ENCODE measurements at regions not wholly inside any gene's neighbourhood (a gene's known extent, or its start where the extent isn't known, plus 50 kb on each side); places are given as distances from the start of the nearest gene placed in this dataset.

GRCh38 chr2:129912871-129913694, 66.4 kb upstream of the RAB6C start:
- intact Hi-C loops (cut with DNase I): no loop called here
- no peak overlapping the region for H3K27ac ChIP-seq
- DNase-seq: no peak
- H3K36me3 ChIP-seq: no peaks in the 10 kb centered on the region
- no peak overlapping the region for H3K4me3 ChIP-seq
- WGBS (ENCODE audit: insufficient coverage, low coverage, low lambda C conversion rate, missing lambda C conversion rate): 26% methylated on average over 5 of the region's 17 CpGs
- no peaks in the 10 kb centered on the region for H3K27me3 ChIP-seq
- no peaks in the 10 kb centered on the region for H3K9me3 ChIP-seq
- H3K4me1 ChIP-seq: no peaks in the 10 kb centered on the region
- TF ChIP-seq POLR2A (IDR thresholded peaks at IDR 0.05) (no peak), CTCF (IDR thresholded peaks at IDR 0.05) (no peak)
- no peak for ATAC-seq

GRCh38 chr2:129913695-129914495, 65.6 kb upstream of the RAB6C start:
- Histone ChIP-seq H3K4me1 (no peaks in the 10 kb centered on the region), H3K27me3 (no peaks in the 10 kb centered on the region), H3K36me3 (no peaks in the 10 kb centered on the region), H3K9me3 (no peaks in the 10 kb centered on the region), H3K27ac (no peak overlapping the region), H3K4me3 (no peak overlapping the region)
- intact Hi-C loops (cut with DNase I): no loop called here
- no peak for DNase-seq
- WGBS (ENCODE audit: insufficient coverage, low coverage, low lambda C conversion rate, missing lambda C conversion rate): 89% methylated on average over 6 of the region's 11 CpGs
- TF ChIP-seq POLR2A (IDR thresholded peaks at IDR 0.05) (no peak), CTCF (IDR thresholded peaks at IDR 0.05) (no peak)
- no peak for ATAC-seq

GRCh38 chr2:129914538-129915302, 64.7 kb upstream of the RAB6C start:
- Histone ChIP-seq H3K4me3 (no peak overlapping the region), H3K4me1 (no peaks in the 10 kb centered on the region), H3K9me3 (no peaks in the 10 kb centered on the region), H3K27me3 (no peaks in the 10 kb centered on the region), H3K27ac (no peak overlapping the region), H3K36me3 (no peaks in the 10 kb centered on the region)
- peak in 2 of 3 donors; percentile 39 to 56 for DNase-seq
- peak in 1 of 4 donors; percentile 42 for ATAC-seq
- whole genome bisulfite sequencing (ENCODE audit: insufficient coverage, low coverage, low lambda C conversion rate, missing lambda C conversion rate): 37% methylated on average over 7 of the region's 11 CpGs
- intact Hi-C loops (cut with DNase I): no loop called here
- no peak for TF ChIP-seq CTCF (IDR thresholded peaks at IDR 0.05)
- TF ChIP-seq POLR2A (IDR thresholded peaks at IDR 0.05): no peak

- intact Hi-C loops (cut with DNase I): no loop called here
- ATAC-seq: peak in 2 of 4 donors; percentile 21 to 35
Observed at GRCh38 chr2:129915303-129915840, 64.1 kb upstream of the RAB6C start.

More at GRCh38 chr2:129915303-129915840, 64.1 kb upstream of the RAB6C start:
- Histone ChIP-seq H3K27ac (no peak overlapping the region), H3K4me3 (no peak overlapping the region), H3K27me3 (no peaks in the 10 kb centered on the region), H3K36me3 (no peaks in the 10 kb centered on the region), H3K4me1 (no peaks in the 10 kb centered on the region), H3K9me3 (no peaks in the 10 kb centered on the region)
- peak in 1 of 3 donors; percentile 11 for DNase-seq
- WGBS (ENCODE audit: insufficient coverage, low coverage, low lambda C conversion rate, missing lambda C conversion rate): no CpG with 5 or more reads among the region's 3 CpGs
- TF ChIP-seq CTCF (IDR thresholded peaks at IDR 0.05): no peak
- TF ChIP-seq POLR2A (IDR thresholded peaks at IDR 0.05): no peak

All from right lobe of liver (tissue), 6 donors.